ENCODE measurements at regions not wholly inside any gene's neighbourhood (a gene's known extent, or its start where the extent isn't known, plus 50 kb on each side); places are given as distances from the start of the nearest gene placed in this dataset.

GRCh38 chr4:181503687-181504390 lies 739.4 kb upstream of the TENM3 start:
- no peak overlapping the region for H3K27ac Mint-ChIP-seq

GRCh38 chr4:181504924-181505323 lies 738.3 kb upstream of the TENM3 start:
- Mint-ChIP-seq H3K27ac (no peak overlapping the region), H3K36me3 (ENCODE audit: insufficient read depth) (no peaks in the 10 kb centered on the region), H3K9me3 (ENCODE audit: low read depth) (no peaks in the 10 kb centered on the region), H3K4me3 (ENCODE audit: low read depth) (no peak overlapping the region), H3K27me3 (peaks cover 39% of the 10 kb centered on the region), H3K4me1 (ENCODE audit: low read depth) (peaks cover 9% of the 10 kb centered on the region)
- TF ChIP-seq CTCF (IDR thresholded peaks at IDR 0.05; ENCODE audit: unreplicated experiment): no peak
- DNase-seq (ENCODE audit: low spot score, unreplicated experiment): no peak

More at GRCh38 chr4:181503687-181504390, 739.4 kb upstream of the TENM3 start:
- no peak for TF ChIP-seq CTCF (IDR thresholded peaks at IDR 0.05; ENCODE audit: unreplicated experiment)
- peaks cover 6% of the 10 kb centered on the region for H3K4me1 Mint-ChIP-seq (ENCODE audit: low read depth)
- H3K9me3 Mint-ChIP-seq (ENCODE audit: low read depth): no peaks in the 10 kb centered on the region
- no peak for DNase-seq (ENCODE audit: low spot score, unreplicated experiment)
- no peak overlapping the region for H3K4me3 Mint-ChIP-seq (ENCODE audit: low read depth)
- no peaks in the 10 kb centered on the region for H3K36me3 Mint-ChIP-seq (ENCODE audit: insufficient read depth)
- peaks cover 30% of the 10 kb centered on the region for H3K27me3 Mint-ChIP-seq

- DNase-seq (ENCODE audit: low spot score, unreplicated experiment): no peak
- no peak for TF ChIP-seq CTCF (IDR thresholded peaks at IDR 0.05; ENCODE audit: unreplicated experiment)
- Mint-ChIP-seq H3K27me3 (peaks cover 50% of the 10 kb centered on the region), H3K4me3 (ENCODE audit: low read depth) (no peak overlapping the region), H3K27ac (no peak overlapping the region), H3K36me3 (ENCODE audit: insufficient read depth) (no peaks in the 10 kb centered on the region), H3K4me1 (ENCODE audit: low read depth) (peaks cover 9% of the 10 kb centered on the region), H3K9me3 (ENCODE audit: low read depth) (no peaks in the 10 kb centered on the region)
Observed at GRCh38 chr4:181507180-181507835, 735.9 kb upstream of the TENM3 start.

GRCh38 chr4:181507938-181508337 lies 735.3 kb upstream of the TENM3 start:
- Mint-ChIP-seq H3K27me3 (peaks cover 51% of the 10 kb centered on the region), H3K4me3 (ENCODE audit: low read depth) (no peak overlapping the region), H3K4me1 (ENCODE audit: low read depth) (peaks cover 9% of the 10 kb centered on the region), H3K36me3 (ENCODE audit: insufficient read depth) (no peaks in the 10 kb centered on the region), H3K27ac (no peak overlapping the region), H3K9me3 (ENCODE audit: low read depth) (no peaks in the 10 kb centered on the region)
- TF ChIP-seq CTCF (IDR thresholded peaks at IDR 0.05; ENCODE audit: unreplicated experiment): no peak
- DNase-seq (ENCODE audit: low spot score, unreplicated experiment): no peak

GRCh38 chr4:181508601-181509000 lies 734.6 kb upstream of the TENM3 start:
- H3K27me3 Mint-ChIP-seq: peaks cover 52% of the 10 kb centered on the region
- no peak overlapping the region for H3K27ac Mint-ChIP-seq
- no peak overlapping the region for H3K4me3 Mint-ChIP-seq (ENCODE audit: low read depth)
- no peak for DNase-seq (ENCODE audit: low spot score, unreplicated experiment)
- H3K4me1 Mint-ChIP-seq (ENCODE audit: low read depth): peaks cover 9% of the 10 kb centered on the region
- H3K9me3 Mint-ChIP-seq (ENCODE audit: low read depth): no peaks in the 10 kb centered on the region
- no peaks in the 10 kb centered on the region for H3K36me3 Mint-ChIP-seq (ENCODE audit: insufficient read depth)
- TF ChIP-seq CTCF (IDR thresholded peaks at IDR 0.05; ENCODE audit: unreplicated experiment): no peak
